ENCODE measurements at regions not wholly inside any gene's neighbourhood (a gene's known extent, or its start where the extent isn't known, plus 50 kb on each side); places are given as distances from the start of the nearest gene placed in this dataset.

DNA sequence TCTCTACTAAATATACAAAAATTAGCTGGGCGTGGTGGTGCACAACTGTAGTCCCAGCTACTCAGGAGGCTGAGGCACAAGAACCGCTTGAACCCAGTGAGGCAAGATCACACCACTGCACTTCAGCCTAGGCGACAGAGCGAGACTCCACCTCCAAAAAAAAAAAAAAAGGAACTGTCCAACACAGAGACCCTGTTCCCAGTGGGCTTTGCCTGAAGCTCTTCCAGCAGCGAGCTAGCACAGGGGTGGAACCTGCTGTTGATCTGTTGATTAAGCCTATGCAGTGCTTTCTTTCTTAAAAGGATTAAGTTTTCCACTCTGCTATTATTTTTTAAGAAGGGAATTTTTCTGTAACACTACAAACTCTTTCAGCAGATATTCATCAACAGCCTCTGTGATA is 171.0 kb upstream of the TUT7 start:
- H3K4me3 ChIP-seq (ENCODE audit: low read depth, low read length) = no peak overlapping the region
- no peak for DNase-seq (ENCODE audit: low read depth)

DNA sequence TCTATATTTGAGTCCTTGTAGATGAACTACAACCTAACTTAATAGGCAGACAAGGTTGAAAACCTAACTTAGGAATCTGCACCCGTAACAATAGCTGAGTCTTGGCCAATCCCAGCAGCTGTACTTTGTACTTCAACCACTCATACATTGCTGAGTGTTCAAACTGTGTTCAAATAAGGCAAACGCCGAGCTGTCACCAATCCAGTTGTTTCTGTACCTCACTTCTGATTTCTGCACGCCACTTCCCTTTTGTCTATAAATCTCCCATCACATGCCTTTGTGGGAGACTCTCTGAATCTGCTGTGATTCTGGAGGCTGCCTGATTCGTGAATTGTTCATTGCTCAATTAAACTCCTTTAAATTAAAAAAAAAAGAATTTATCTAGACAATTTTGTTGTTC is 167.8 kb upstream of the TUT7 start:
- no peak for DNase-seq (ENCODE audit: low read depth)

More for the DNA sequence above, 171.0 kb upstream of the TUT7 start:
- TF ChIP-seq, protein P1, sequence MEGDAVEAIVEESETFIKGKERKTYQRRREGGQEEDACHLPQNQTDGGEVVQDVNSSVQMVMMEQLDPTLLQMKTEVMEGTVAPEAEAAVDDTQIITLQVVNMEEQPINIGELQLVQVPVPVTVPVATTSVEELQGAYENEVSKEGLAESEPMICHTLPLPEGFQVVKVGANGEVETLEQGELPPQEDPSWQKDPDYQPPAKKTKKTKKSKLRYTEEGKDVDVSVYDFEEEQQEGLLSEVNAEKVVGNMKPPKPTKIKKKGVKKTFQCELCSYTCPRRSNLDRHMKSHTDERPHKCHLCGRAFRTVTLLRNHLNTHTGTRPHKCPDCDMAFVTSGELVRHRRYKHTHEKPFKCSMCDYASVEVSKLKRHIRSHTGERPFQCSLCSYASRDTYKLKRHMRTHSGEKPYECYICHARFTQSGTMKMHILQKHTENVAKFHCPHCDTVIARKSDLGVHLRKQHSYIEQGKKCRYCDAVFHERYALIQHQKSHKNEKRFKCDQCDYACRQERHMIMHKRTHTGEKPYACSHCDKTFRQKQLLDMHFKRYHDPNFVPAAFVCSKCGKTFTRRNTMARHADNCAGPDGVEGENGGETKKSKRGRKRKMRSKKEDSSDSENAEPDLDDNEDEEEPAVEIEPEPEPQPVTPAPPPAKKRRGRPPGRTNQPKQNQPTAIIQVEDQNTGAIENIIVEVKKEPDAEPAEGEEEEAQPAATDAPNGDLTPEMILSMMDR (IDR thresholded peaks at IDR 0.05; ENCODE audit: insufficient read depth, low read depth, low read length) = no peak

DNA sequence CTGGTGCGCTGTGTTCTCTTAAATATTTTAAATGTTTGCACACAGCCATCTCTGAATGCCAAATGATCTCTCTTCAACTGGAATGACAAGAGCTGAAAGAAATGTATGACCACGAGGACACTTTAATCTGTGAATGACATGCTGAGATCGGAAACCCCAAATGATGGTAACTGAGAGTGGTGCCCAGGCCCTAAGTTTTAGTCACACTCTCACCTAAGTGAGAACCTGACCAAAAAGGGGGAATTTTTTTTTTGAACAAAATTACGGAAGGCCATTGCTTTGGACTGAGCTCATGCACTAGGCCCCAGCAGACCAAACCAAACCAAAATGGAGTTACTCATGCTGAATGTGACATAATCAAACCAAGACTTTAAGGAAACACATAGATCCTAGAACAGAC is 167.1 kb upstream of the TUT7 start:
- no peak for DNase-seq (ENCODE audit: low read depth)
- no peak overlapping the region for H3K4me3 ChIP-seq (ENCODE audit: low read depth, low read length)
- TF ChIP-seq, protein P1 (IDR thresholded peaks at IDR 0.05; ENCODE audit: insufficient read depth, low read depth, low read length) = no peak

More for the DNA sequence above, 167.8 kb upstream of the TUT7 start:
- TF ChIP-seq, protein P1 (IDR thresholded peaks at IDR 0.05; ENCODE audit: insufficient read depth, low read depth, low read length) = no peak
- no peak overlapping the region for H3K4me3 ChIP-seq (ENCODE audit: low read depth, low read length)

DNA sequence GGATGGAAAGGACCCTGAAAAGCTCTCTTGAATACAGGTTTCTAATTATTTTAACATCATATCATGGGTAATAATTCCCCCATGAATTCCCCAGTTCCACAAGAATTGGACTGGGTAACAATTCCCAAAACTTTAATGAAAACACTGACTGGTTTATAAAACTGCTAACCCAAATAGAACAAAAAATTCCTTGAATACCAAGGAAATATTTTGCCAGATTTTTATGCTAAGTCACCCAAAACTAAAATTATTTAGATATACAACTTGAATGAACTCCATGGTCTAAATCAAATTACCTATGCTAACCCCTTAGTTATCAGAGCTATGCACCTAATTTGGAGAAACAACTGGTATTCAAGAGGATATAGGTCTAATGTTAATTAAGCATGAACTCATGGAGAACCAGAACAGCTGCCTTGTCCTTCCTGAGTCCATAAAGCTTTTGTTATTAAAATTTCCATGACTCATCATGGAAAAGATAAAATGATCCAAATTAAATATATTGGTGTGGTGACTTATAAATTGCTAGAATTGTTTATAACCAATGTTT is 164.9 kb upstream of the TUT7 start:
- peak; percentile 10 for DNase-seq (ENCODE audit: low read depth)
- no peak overlapping the region for H3K4me3 ChIP-seq (ENCODE audit: low read depth, low read length)
- TF ChIP-seq, protein P1 (IDR thresholded peaks at IDR 0.05; ENCODE audit: insufficient read depth, low read depth, low read length) = no peak

DNA sequence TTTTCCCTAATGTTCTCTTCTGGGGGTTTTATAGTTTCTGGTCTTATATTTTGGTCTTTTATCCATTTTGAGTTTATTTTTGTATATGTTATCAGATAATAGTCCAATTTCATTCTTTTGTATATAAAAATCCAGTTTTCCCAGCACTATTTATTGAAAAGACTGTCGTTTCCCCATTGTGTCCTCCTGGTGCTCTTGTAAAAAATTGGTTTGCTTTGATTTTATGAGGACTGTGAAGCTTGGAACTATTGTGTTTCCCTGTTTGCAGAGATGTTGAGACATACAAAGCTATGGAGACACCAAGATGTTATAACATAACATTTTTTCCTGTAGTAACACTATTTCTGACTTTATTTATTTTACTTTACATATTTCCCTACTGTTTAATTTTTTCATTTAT is 163.3 kb upstream of the TUT7 start:
- TF ChIP-seq, protein P1 (IDR thresholded peaks at IDR 0.05; ENCODE audit: insufficient read depth, low read depth, low read length) = no peak
- DNase-seq (ENCODE audit: low read depth) = no peak
- H3K4me3 ChIP-seq (ENCODE audit: low read depth, low read length) = no peak overlapping the region

DNA sequence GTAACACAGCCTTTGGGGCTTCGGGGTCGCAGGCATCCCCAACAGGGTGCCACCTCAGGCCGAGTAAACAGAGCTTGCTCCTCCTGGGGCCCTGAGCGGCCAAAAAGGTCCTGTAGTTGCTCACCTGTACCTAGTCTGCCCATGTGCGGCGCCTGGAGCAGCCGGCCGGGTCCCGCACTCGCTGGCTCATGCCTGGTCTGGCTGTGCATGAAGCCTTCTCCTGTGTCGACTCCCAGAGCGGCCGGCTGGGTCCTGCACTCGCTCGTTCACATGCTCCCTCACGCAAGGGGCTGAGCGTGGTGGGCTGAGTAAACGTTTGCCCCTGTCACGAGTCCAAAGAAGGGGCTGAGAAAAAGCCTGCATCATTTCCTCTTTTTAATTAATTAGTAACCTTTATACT is 162.4 kb upstream of the TUT7 start:
- no peak for DNase-seq (ENCODE audit: low read depth)
- TF ChIP-seq, protein P1 (IDR thresholded peaks at IDR 0.05; ENCODE audit: insufficient read depth, low read depth, low read length) = no peak
- no peak overlapping the region for H3K4me3 ChIP-seq (ENCODE audit: low read depth, low read length)

DNA sequence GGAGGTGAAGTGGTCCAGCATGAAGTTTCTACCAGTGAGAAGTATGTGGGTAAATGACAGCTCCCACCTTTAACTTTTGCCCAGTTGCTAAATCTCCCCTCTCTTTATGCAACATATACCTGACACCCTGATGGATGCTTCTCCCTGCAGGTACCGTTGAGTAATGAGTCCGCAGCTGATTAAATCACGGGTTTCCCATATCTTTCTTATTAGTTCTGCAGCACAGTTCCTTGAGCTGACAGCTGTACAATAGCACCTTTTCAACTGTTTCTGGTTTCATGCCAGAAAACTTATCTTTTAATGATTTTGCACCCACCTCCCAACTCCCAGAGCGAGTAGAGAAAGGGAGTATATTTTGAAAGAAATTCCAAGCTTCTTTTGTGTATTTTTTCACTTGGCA is 161.0 kb upstream of the TUT7 start:
- TF ChIP-seq, protein P1 (IDR thresholded peaks at IDR 0.05; ENCODE audit: insufficient read depth, low read depth, low read length) = no peak
- H3K4me3 ChIP-seq (ENCODE audit: low read depth, low read length) = no peak overlapping the region
- DNase-seq (ENCODE audit: low read depth) = no peak

Data from fibroblast of villous mesenchyme (primary cell).